GM19463 (cell line): ENCODE measurements at regions not wholly inside any gene's neighbourhood (a gene's known extent, or its start where the extent isn't known, plus 50 kb on each side); places are given as distances from the start of the nearest gene placed in this dataset.

Experiments used
- ATAC-seq: cut with Tn5 transposase; IDR thresholded peaks from one replicate; pipeline ENCODE4 v1.9.1; 2021; ENCODE audit warnings: mild to moderate bottlenecking, moderate library complexity; ENCODE audit not compliant: unreplicated experiment

DNA sequence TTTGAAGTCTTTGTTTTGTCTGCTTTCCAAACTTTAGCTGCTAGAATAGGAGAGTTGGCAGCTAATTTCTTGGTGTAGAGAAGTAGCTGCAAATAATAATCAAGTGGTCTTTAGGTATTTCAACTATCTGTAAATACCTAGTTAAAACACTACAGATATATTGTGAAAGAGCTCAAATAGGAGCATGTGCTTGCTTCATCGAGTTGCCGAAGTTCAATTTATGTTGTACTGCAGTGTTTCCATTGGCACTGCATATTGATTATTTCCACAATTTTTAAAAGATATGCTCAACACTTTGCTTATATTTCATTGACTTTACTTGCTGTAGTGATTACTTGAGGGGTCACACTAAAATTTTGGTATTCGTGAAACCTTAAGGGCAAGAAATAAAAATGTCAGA, 131.6 kb upstream of the BMP4 start:
- ATAC-seq, result no peak

GRCh38 chr14:54090274-54090673, 133.6 kb upstream of the BMP4 start:
- ATAC-seq, result no peak

DNA sequence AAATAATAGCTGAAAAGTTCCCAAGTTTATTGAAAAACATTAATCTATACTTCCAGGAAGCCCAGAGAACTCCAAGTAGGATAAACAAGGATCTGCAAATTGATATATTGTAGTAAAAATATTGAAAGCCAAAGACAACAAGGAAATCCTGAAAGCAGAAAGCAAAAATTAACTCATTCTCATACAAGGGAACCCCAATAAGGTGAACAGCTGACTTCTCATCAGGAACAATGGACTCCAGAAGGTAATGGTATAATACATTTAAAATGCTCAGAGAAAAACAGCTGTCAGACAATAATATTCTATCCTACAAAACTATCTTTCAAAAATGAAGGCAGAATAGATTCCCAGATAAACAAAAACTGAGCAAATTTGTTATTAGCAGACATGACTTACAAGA, 138.1 kb upstream of the BMP4 start:
- ATAC-seq, result no peak

- no peak for ATAC-seq
Measured at GRCh38 chr14:54098536-54098935, 141.9 kb upstream of the BMP4 start.

DNA sequence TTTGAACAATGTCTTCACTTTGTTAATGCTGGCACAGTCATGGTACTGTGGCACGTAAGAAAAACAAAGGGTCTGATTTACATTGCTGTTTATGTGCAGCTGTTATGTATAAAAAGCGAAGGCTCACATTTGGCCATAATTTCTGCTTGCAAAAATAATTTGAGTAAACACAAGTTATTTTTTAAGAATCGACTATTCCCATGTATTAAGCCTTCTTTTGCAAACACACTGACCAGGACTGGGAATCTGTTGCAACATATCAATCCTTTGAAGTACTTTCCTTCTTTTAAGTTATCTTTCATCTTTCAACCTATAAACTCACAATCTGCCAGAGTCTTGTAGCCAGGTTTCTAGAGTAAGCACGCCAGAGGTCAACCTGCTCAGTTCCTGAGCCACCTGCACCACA, 145.4 kb upstream of the BMP4 start:
- no peak for ATAC-seq

DNA sequence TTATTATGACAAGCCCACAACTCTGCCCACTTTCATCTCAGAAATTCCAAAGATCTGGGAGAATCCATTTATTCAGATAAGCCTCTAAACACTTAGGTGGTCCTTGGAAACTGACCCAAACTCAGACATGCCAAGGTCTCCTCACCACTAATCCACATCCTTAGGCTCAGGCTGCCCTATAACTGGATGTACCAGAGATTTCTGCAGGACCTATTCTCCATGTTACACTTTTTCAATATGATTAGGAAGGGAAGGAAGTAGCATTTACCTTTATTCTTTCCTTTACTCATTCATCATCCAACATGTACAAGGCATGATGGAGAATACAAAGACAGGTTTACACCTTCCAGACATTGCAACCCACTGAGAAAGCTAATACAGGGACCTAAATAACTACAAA, 145.9 kb upstream of the BMP4 start:
- no peak for ATAC-seq

DNA sequence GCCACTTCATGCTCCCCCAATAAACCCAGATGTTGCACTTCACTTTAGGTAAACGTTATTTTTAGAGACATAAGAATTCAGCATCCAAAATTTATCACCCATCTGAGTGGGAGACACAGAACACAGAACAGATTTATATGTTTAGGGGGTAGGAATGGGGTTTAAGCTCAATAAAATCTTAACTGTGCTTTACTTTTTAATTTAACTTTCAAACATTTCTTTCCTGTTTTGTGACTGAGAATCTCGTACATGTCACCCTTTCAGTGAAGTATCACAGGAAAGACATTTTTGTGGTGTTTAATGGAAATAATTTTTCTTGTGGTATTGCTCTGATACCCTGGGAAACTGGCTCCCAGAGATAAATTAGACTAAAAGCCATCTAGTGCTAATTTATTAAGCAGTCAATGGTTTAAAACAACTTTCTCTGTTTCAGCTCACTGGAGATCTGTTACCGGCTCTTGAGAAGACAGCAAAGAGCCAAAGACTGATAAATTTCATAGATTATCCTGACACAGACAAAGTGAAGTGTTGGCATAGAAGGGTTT, 148.0 kb upstream of the BMP4 start:
- ATAC-seq, result no peak

DNA sequence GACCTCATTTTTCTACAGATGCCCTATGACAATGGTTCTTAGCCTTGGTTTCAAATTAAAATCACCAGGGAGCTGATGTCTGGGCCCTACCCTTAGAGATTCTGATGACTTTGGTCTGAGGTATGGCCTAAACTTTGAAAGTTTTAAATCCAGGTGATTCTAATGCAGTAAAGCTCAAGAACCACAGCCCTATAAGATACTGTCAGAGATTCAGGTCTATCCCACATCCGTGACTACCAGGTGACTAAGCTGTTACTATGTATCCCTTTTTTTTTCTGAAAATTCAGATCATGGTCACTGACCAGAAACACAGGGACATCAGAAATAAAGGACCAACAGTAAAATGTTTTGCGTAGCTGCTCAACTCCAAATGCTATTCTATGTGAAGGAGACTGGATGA, 148.8 kb upstream of the BMP4 start:
- no peak for ATAC-seq

DNA sequence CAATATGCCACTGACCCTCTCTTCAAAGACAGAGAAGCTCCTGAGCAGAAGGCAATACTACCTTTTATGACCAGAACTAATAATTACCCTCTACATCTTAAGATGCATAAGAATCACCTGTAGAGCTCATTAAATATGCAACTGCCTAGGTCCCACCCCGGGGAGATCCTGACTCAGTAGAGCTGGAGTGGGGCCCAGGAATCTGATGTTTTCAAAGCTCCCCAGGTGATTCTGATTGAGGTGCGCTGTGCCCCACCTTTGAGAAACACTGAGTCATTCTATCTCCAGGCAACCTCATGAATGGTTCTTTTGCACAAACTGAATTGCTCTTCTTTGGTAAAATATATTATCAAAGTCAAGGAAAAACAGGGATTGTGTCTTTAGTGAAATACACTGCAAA, 149.3 kb upstream of the BMP4 start:
- ATAC-seq, result no peak

- no peak for ATAC-seq
Measured at GRCh38 chr14:54106661-54107377, 150.2 kb upstream of the BMP4 start.

DNA sequence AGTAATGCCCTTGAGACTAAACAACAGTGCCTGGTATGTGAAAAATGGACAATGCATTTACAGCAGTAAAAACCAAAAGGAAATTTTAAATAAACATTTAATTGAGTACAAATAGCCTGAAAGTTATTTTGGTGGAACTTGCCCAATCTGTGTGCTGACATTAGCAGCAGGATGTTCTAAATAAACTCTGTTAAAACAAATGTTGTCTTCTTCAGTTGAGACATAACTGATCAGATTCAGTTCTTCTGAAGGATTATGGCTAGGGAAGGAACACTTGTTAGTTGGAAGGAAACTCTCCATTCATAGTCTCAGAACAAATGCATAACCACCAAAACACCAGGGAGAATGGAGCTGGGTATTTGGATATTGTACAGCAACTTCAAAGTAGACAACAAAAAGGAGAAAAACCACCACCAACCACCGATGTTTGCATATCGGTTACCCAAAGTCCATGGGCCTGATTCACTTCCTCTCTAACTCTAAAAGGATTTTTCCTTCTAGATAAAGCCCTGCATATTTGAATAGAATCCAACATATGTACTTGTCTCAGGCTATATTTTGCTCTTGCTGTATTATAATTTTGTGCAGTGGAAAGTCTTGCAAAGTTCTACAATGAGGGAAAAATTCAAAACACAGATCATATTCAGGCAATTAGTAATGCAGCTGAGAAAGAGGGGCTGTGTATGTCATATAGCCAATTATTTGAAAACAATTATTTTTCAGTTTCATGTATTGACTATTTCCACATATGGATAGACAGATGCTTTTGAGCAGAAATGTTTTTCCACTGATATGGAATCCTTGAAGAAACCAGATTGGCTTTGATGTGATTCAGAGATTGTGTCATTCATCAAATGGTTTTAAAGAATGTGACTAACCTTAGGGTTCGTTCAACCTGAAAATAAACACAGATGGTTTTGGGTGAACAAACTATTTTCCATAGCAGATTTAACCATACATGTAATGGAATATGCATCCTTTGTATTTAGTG, 152.2 kb upstream of the BMP4 start:
- ATAC-seq, result no peak

- ATAC-seq, result no peak
Measured at GRCh38 chr14:54109521-54110120, 153.0 kb upstream of the BMP4 start.

- no peak for ATAC-seq
Measured at GRCh38 chr14:54114941-54115340, 158.3 kb upstream of the BMP4 start.

GRCh38 chr14:54116198-54116885, 159.7 kb upstream of the BMP4 start:
- no peak for ATAC-seq

DNA sequence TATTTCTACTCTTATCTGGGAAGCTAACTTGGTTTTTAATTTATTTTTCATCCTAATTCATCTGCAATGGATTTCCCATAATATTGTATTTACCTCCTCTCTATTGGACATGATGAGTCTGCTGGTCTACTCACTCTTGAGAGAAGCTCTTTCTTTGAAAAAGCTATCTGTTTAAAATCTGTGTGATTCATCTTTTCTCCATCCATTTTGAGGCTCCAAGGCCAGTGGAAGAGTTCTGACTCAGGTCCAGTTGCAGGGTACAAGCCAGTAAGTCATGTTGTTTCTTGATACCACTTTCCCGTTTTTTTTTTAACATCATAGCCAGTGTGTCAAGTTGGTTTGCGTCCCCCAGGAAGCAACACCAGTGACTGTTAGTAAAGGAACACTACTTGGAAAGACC, 160.3 kb upstream of the BMP4 start:
- ATAC-seq, result no peak

DNA sequence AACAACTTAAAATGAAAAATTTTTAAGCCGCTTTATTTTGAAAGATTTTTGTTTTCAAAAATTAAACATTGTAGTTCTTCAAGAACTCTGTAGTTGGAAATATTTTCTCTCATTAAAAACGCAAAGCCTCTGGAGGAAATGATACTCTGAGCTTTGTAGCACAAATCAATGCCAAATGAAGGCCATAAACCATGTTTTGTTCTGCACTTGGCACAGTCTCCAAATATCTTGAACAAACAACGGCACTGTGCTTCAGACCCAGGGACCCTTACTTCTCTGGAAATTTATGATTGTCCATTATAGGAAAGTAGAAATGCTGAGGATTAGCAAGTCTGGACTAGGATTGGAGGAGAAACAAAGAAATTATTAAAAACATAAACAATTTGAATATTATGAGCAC, 160.8 kb upstream of the BMP4 start:
- no peak for ATAC-seq

DNA sequence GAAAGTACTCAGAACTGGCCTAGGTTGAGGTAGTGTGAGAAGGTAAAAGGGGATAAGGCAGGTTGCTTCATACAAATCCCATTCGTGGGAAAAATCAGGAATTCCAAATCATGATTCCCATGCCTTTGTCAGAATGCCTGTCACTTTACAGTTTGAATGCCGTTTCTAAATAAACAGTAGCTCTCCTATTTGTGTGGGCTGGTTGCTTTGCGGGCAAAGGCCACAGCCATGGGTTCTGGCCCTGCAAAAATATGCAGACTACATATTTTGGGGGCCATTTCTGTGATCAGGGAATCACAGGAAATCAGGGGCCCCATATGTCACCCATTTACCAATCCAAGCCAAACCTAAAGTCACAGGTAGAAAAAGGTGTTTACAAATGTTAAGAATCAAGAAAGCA, 161.3 kb upstream of the BMP4 start:
- ATAC-seq, result no peak

DNA sequence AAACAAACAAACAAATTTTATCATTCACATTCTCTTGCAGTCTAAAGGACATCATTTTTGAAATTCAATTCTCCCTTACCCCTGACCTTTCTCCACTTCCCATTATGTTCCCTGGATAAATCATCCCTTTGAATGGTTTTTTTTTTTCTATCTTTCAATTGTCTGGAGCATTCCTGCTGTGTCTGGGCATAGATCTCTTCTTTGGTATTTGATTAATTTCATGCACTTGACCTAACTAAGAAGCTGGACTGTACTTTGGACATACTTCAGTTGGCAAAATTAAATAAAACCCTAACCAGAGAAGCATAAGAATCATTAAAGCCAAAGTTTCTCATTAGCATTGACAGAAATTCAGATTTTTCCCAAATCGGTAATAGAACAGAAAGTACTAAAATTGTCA, 163.6 kb upstream of the BMP4 start:
- ATAC-seq, result no peak

GRCh38 chr14:54121466-54122027, 164.9 kb upstream of the BMP4 start:
- no peak for ATAC-seq

- ATAC-seq, result no peak
Measured at GRCh38 chr14:54123841-54124240, 167.2 kb upstream of the BMP4 start.

DNA sequence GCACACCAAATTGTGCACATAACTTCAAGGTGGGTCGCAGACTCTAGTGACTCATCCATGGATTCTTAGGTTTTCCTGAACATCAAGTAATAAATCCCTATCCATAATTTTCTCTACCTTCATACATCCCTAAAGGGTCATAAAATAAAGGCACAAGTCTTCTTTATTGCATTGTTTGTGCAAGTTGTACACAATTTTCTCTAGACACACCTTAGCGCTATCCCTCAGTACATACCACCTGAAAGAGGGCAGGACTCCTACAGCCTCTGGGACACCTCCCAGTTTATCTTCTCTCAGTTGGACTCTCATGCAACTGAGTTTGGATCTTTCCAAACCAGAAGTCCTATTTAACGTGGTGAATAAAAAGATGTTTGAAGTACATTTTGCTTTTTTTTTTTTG, 168.5 kb upstream of the BMP4 start:
- ATAC-seq, result no peak
